Heart left ventricle (tissue), 16 donors: ENCODE measurements at regions not wholly inside any gene's neighbourhood (a gene's known extent, or its start where the extent isn't known, plus 50 kb on each side); places are given as distances from the start of the nearest gene placed in this dataset.

Experiments used
- ATAC-seq, 4 donors: fragments of 200-7000 bp; cut with Tn5 transposase; one replicate each; pipeline ENCODE4 v1.9.1; 2020 to 2022; ENCODE audit warnings: moderate library complexity in 4 of 4, mild to moderate bottlenecking in 3 of 4, moderate number of reproducible peaks in 1 of 4
- DNase-seq, 5 donors: peaks; one replicate each; pipeline ENCODE4 v3.0.0-alpha.2; 2020
- H3K27ac ChIP-seq, 12 donors: fragments of 200-600 bp; sonication (generic) in 4 of 12; one replicate each; pipeline versions ENCODE4 v1.5.0 to v1.8.0; 2016 to 2022; ENCODE audit warnings: mild to moderate bottlenecking in 2 of 12
- H3K27me3 ChIP-seq, 9 donors: fragments of 200-600 bp; sonication (generic) in 2 of 9; one replicate each; pipeline versions ENCODE4 v1.5.1 to v1.8.0; 2016 to 2022; ENCODE audit warnings: mild to moderate bottlenecking in 3 of 9
- H3K36me3 ChIP-seq, 9 donors: fragments of 200-600 bp; sonication (generic) in 2 of 9; one replicate each; pipeline versions ENCODE4 v1.5.0 to v1.8.0; 2018 to 2022; ENCODE audit warnings: mild to moderate bottlenecking in 2 of 9
- H3K4me1 ChIP-seq, 12 donors: fragments of 200-600 bp; sonication (generic) in 4 of 12; one replicate each; pipeline versions ENCODE4 v1.5.0 to v1.8.0; 2016 to 2022; ENCODE audit warnings: mild to moderate bottlenecking in 3 of 12
- H3K4me3 ChIP-seq, 12 donors: fragments of 200-600 bp; sonication (generic) in 4 of 12; one replicate each; pipeline versions ENCODE4 v1.5.0 to v1.8.0; 2017 to 2022; ENCODE audit warnings: mild to moderate bottlenecking in 9 of 12, moderate library complexity in 4 of 12
- H3K9me3 ChIP-seq, 12 donors: fragments of 200-600 bp; sonication (generic) in 4 of 12; one replicate each; pipeline versions ENCODE4 v1.5.0 to v1.8.0; 2016 to 2022; ENCODE audit warnings: mild to moderate bottlenecking in 1 of 12
- POLR2A ChIP-seq, 2 donors: fragments of 450-650 bp; IDR thresholded peaks; one replicate each; pipeline ENCODE4 v1.6.1; 2017; ENCODE audit warnings: antibody characterized with exemption in 2 of 2, mild to moderate bottlenecking in 2 of 2, moderate library complexity in 2 of 2
- WGBS, 4 donors: extraction: QIAGEN DNeasy Blood & Tissue Kit in 2 of 4; methylation state at CpG; one replicate each; pipeline versions ENCODE4 v1.1.5 to v1.1.7; 2013 to 2018; 5-methylcytosine and 5-hydroxymethylcytosine counted together
- intact Hi-C, 10 donors: fragments of 100-400 bp; cut with DNase I; formaldehyde crosslinking; loops; one replicate each; pipeline versions ENCODE4 v1.11.1 to v1.14.2; 2022
- TF ChIP-seq, protein P1 (sequence below), 12 donors: fragments of 200-600 bp; sonication (generic) in 4 of 12; IDR thresholded peaks; one replicate each; pipeline versions ENCODE4 v1.5.0 to v1.8.0; 2018 to 2022; ENCODE audit warnings: antibody characterized with exemption in 12 of 12, mild to moderate bottlenecking in 5 of 12
- donor health status: ischemic (EF 13 %, LVEDD 7.1; RV severe dilation, severe dysfunction).
- donor health status: healthy with polysubstance abuse.
- donor health status: DM: no; HTN: yes; CAD: no.
- donor health status: DM: no; HTN: no; CAD: no.
- donor health status: ischemic (EF 25% LVEDD 6.9; RV normal size, moderate dysfunction).
- donor health status: ischemic (EF 25% LVEDD 5.7; RV mildly dilated, moderate dysfunction).
- donor health status: healthy.
- donor health status: DM: yes; HTN: yes; CAD: no.
- donor health status: ischemic (EF 35%, LVEDD 5.7; RV mildly dilated, moderate dysfunction).
- donor health status: nonischemic (EF 11% LVEDD 7.7; RV severe dilation, severe dysfunction).
- donor health status: DM: yes; HTN: yes; CAD: no.
- donor health status: PGD.
- donor health status: ischemic (EF 29% LVEDD 5.4; RV normal size, mild dysfunction).
- donor health status: nonischemic (EF 23%, LVEDD 6.1; RV moderate dilation, normal function).

DNA sequence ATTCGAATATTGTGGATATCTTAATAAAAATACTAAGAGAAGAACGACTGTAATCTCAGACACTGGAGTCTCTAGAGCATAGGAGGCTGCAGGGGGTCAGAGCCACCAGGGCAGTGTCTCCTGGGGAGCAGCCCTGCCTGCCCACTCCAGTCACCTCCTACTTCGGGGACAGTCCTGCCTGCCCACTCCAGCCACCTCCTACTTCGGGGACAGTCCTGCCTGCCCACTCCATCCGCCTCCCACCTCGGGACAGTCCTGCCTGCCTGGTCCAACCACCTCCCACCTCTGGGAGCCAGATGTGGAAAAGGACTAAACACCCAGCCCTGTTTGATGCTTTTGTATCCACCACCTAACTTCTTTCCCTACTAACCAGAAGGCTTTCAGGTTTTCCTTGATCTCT lies 350.1 kb upstream of the SMIM21 start:
- Histone ChIP-seq H3K4me3 (no peak overlapping the region), H3K27me3 (peaks cover 0 to 13% (median 0%) of the 10 kb centered on the region in 9 donors), H3K9me3 (no peaks in the 10 kb centered on the region), H3K36me3 (no peaks in the 10 kb centered on the region), H3K4me1 (no peaks in the 10 kb centered on the region), H3K27ac (no peak overlapping the region)
- WGBS, 4 donors: 50 to 73% (median 57%) methylated on average over 6 of the region's 6 CpGs
- intact Hi-C loops: no loop called here
- no peak for ATAC-seq
- DNase-seq: peak in 1 of 5 donors; percentile 41
- TF ChIP-seq POLR2A (IDR thresholded peaks at IDR 0.05): no peak
- TF ChIP-seq, protein P1, sequence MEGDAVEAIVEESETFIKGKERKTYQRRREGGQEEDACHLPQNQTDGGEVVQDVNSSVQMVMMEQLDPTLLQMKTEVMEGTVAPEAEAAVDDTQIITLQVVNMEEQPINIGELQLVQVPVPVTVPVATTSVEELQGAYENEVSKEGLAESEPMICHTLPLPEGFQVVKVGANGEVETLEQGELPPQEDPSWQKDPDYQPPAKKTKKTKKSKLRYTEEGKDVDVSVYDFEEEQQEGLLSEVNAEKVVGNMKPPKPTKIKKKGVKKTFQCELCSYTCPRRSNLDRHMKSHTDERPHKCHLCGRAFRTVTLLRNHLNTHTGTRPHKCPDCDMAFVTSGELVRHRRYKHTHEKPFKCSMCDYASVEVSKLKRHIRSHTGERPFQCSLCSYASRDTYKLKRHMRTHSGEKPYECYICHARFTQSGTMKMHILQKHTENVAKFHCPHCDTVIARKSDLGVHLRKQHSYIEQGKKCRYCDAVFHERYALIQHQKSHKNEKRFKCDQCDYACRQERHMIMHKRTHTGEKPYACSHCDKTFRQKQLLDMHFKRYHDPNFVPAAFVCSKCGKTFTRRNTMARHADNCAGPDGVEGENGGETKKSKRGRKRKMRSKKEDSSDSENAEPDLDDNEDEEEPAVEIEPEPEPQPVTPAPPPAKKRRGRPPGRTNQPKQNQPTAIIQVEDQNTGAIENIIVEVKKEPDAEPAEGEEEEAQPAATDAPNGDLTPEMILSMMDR (IDR thresholded peaks at IDR 0.05): no peak

DNA sequence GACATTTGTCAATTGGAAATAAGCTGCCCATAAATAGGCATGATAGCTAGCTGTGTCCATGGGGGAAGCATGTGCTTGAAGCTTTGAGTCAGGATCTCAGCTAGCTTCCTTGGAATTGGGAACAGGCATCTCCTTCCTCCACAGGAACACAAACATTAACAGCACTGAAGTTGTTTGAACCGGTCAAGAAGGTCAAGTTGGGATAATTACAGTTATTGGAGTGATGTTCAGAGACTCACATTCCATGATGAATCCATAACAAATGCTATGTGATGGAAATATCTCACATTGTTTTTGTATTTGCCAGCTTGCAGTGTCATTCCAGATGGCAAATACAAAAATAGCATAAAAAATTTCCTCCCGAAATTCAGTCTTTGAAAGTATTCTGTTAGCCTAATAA lies 347.6 kb upstream of the SMIM21 start:
- H3K4me3 ChIP-seq: no peak overlapping the region
- TF ChIP-seq, protein P1 (IDR thresholded peaks at IDR 0.05): no peak
- no peak for TF ChIP-seq POLR2A (IDR thresholded peaks at IDR 0.05)
- 29 to 32% (median 31%) methylated on average over 2 of the region's 2 CpGs for WGBS, 4 donors
- peaks cover 0 to 13% (median 0%) of the 10 kb centered on the region in 9 donors for H3K27me3 ChIP-seq
- ATAC-seq: no peak
- H3K9me3 ChIP-seq: no peaks in the 10 kb centered on the region
- intact Hi-C loops: no loop called here
- H3K4me1 ChIP-seq: no peaks in the 10 kb centered on the region
- H3K36me3 ChIP-seq: no peaks in the 10 kb centered on the region
- no peak for DNase-seq
- no peak overlapping the region for H3K27ac ChIP-seq

DNA sequence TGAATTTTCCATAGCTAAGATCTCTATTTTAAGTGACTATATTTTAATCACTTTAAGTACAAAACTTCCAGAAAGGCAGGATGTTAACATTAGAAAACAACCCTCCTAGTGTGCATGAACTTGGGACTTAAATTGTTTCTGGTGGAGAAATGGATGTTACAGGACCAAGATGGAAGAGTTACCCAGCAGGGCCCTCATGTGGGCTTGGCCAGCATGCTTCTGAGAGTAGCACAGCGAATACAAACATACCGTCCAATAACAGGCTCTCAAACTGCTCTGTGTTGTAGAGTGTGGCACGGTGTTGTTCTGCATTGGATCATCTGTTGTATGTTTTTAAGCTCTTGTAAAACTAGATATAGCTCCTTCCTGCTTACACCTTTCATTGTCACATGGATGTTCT lies 346.1 kb upstream of the SMIM21 start:
- Histone ChIP-seq H3K36me3 (no peaks in the 10 kb centered on the region), H3K4me1 (no peaks in the 10 kb centered on the region), H3K9me3 (no peaks in the 10 kb centered on the region), H3K4me3 (no peak overlapping the region), H3K27ac (no peak overlapping the region), H3K27me3 (peaks cover 0 to 13% (median 0%) of the 10 kb centered on the region in 9 donors)
- ATAC-seq: no peak
- TF ChIP-seq, protein P1 (IDR thresholded peaks at IDR 0.05): no peak
- no peak for TF ChIP-seq POLR2A (IDR thresholded peaks at IDR 0.05)
- DNase-seq: no peak
- intact Hi-C loops: no loop called here
- 69 to 74% (median 71%) methylated on average over 3 of the region's 3 CpGs for WGBS, 4 donors

DNA sequence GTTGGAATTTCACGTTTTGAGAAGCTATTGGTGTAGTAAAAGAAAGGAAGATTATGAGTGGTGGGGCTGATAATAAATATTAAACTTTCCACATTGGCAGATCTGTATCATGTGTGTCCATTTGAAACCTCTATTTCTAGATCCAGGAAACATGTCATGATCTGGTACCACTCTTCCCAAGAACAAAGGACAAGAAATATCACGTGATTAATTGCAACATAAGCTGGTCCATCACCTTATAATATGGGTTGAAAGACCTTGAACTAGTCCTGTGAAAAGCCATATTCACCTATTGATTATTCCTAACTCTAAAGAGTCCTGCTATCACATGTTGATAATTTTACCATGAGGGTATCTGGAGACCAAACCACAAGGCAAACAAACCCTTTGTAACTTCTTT lies 335.3 kb upstream of the SMIM21 start:
- no peaks in the 10 kb centered on the region for H3K27me3 ChIP-seq
- ATAC-seq (no peak), DNase-seq (no peak)
- intact Hi-C loops: no loop called here
- no peak overlapping the region for H3K27ac ChIP-seq
- TF ChIP-seq, protein P1 (IDR thresholded peaks at IDR 0.05): no peak
- no peak for TF ChIP-seq POLR2A (IDR thresholded peaks at IDR 0.05)
- 77 to 85% (median 79%) methylated on average over 2 of the region's 2 CpGs for WGBS, 4 donors
- no peak overlapping the region for H3K4me3 ChIP-seq
- no peaks in the 10 kb centered on the region for H3K4me1 ChIP-seq
- no peaks in the 10 kb centered on the region for H3K36me3 ChIP-seq
- peaks cover 0 to 4% (median 0%) of the 10 kb centered on the region in 12 donors for H3K9me3 ChIP-seq
